HG03097 (cell line): ENCODE measurements at regions not wholly inside any gene's neighbourhood (a gene's known extent, or its start where the extent isn't known, plus 50 kb on each side); places are given as distances from the start of the nearest gene placed in this dataset.

ENCODE experiments used
- ATAC-seq: cut with Tn5 transposase; IDR thresholded peaks from one replicate; pipeline ENCODE4 v1.9.1; 2021; ENCODE audit not compliant: unreplicated experiment, low FRiP score

DNA sequence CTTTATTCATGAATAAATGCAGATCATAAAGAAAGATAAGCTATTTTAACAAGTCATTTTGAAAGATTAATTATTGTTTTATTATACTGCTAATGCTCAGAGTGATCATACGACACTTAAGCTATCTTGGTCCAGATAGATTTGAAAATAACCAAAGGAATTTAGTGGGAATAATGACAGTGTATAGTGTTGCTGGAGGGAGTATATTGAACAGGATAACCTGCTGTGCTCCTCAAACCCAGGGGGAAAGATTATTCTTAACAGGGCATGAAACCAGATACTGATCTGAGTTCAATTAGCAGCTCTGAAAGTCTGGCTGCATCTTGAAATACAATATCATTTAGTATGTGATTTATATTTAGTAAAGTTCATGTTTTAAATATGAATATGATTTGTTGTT lies 216.3 kb upstream of the ITGA4 start:
- ATAC-seq = no peak

DNA sequence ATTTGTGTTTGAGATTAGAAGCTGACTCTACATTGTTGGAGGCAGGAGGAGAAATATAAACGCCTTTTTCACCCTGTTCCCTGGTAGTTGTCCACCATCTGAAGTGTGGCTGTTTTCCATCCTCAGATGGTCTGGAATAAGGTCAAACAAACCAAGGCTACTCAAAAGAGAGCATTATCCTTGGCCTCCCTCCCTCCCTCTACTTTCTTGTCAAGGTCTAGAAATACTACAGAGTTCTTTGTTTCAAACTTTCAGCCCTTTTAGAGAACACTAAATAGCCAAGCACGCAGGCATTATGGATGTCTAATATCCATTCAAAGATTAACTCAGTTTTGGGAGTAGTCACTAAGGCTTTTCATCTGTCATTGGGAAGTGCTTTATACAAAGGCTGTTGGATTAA lies 215.8 kb upstream of the ITGA4 start:
- ATAC-seq = no peak

DNA sequence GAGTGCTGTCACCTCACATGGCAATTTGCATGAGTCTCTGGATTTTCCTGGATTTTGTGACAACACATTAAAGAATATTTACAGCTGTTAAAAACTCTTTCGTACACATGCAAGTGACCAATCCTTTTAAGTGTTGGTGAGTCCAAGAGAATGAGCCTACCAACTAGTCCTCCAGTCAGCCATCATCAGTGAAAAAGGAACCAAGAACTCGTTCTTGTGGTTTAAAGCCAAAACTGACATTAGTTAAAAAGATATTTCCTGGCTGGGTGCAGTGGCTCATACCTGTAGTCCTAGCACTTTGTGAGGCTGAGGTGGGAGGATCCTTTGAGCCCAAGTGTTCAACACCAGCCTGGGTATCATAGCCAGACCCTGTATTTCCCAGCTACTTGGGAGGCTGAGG lies 215.4 kb upstream of the ITGA4 start:
- peak; percentile 84 for ATAC-seq

DNA sequence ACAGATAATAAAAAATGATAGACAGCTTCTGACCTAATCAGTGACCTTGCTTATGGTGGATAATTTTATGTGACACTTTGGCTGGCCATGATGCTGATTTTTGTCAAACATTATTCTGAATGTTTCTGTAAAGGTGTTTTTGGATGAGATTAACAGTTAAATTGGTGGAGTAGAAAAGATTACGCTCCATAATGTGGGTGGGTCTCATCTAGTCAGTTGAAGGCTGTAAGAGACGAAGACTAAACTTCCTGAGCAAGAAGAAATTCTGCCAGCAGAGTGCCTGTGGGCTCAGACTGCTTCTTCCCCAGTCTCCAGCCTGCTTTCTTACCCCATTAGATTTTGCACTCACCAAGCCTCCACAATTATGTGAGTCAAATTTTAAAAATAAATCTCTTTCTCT lies 214.9 kb upstream of the ITGA4 start:
- ATAC-seq = no peak

DNA sequence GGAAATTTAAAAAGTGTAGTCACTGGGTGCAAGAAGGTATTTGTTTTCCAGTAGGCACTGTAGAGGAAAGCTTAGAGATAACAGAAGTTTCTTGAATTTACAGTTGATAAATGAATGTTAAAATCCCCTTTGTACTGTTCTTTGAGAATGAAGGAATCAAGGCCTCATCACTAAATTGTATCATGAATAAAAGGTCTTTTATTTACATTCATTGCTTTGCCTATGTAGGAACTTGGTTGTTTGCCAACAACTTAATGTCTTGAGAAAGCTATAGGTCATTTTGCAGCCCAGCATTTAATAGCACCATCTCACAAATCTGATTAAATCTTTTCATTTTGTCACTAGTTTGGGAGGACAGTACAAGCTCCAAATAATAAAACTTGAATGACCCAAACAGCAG lies 213.9 kb upstream of the ITGA4 start:
- no peak for ATAC-seq

DNA sequence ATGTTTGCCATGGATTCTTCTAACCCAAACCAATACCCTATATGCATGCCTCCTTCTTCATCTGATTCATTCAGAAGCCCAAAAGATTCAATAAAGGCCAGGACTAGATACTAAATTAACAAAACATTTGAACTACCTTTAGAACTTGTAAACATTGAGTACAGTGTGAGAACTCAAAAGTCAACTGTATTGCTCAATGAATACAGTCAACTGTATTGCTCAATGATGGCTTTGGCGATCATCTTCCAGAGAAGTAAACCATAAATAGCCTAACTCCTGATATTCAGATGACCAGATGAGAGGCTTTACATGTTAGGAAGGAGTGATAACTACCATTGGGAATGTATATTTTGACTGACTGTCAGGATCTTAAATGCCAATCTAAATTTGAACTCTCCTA lies 206.5 kb upstream of the ITGA4 start:
- ATAC-seq = no peak

DNA sequence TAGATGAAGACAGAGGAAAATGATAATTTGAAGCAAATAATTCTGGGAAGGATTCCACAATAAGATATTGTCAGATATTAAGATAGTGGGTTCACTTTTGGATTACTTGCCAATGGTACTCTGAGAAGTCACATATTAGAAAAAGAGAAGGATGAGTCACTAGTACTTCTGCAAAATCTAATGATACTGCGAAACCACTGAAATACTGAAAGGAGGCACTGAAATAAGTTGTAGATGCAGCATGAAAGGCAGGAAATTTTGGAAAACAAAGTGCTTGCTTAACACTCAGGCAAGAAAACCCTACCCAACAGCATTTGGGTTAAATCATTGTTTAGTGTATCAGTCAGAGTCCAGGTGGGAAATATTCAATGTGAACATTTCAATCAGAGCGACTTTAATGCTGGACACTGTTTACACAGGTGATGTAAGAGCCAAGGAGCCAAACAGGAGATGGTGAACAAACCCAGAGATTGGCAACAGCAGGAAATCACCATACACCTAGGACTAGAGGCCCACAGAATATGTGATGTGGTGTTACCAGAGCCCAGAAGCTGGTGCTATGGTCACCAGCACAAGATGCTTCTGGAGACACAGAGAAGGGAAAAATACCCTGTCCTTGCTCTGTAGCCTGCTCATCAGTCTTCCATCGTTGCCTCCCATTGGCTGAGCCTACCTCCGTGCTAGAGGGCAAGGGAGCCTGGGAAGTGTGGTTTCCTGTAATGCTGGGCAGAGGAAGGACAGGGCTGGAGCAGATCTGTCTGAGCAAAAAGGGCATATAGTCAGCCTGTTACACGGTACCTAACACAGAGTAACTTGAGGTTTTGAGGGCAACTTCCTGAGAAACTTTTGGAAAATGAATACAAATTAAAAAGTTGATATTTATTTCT lies 204.7 kb upstream of the ITGA4 start:
- ATAC-seq = no peak

DNA sequence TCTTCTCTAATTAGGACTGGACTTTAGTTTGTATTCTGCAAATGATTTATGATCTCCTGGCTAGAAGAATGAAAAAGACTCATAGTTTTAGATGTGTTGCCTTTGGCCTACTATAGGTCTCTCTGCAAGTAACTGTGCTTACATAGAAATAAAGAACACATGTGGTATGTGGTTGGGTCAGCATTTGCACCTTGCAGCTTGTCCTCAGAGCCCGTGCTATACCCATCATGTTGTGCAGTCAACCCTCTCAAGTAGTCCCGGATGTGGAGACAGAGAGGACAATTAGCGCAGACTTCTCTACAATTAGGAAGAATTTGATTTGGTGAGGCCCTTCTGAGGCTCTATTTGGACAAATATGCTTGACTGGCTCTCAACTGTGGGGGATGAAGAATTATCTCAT lies 203.7 kb upstream of the ITGA4 start:
- no peak for ATAC-seq

DNA sequence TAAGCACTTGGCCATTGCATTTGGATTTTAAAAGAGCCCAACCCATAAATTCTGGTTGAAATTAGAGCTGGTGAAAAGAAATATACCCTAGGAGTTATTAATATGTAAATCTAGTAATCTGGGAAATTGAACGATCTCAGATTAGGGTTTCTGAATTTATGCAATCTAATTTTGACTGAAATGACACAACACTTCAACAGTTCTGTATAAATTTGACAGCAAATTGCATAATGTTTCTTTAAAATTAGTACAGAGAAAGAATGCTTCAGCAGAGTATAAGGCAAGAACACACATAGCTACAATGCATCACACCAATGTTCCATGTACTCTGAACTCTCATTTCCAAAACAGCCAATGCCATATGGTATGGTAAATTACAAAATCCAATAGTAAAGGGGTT lies 201.5 kb upstream of the ITGA4 start:
- ATAC-seq = no peak

DNA sequence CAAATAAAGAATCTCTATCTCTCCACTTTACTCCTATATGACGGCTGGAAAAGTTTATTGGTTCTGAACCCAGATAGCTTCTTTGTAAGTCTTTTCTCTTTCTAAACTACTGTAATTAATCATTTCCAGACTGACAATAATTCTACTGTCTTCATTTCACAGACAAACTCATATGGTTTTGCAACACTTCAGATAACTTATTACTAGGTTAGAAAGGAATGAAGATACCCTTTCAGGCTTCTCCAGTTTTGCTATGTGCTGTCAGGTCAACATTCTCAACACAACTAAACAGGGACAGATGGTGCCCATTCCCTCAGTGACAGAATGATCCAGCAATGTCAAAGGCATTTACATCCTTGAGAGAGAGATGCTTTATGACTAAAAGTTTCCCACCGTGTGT lies 198.5 kb upstream of the ITGA4 start:
- ATAC-seq = no peak

DNA sequence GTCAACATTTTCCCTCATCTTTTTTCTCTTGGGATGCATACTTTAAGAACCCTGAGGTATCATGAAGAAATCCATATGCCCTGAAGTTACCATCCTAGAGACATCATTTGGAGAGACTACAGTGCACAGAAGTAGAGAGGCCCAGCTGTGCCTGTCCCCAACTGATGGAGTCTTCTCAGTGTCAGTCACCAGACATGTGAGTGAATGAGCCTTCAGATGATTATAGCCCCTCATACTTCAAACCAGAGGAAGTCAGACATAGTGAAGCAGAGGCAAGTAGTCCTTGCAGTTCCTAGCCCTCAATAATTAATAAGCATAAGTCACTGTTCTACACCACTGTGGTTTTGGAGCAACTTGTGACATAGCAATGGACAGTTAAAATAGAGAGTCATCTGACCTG lies 194.4 kb upstream of the ITGA4 start:
- no peak for ATAC-seq

DNA sequence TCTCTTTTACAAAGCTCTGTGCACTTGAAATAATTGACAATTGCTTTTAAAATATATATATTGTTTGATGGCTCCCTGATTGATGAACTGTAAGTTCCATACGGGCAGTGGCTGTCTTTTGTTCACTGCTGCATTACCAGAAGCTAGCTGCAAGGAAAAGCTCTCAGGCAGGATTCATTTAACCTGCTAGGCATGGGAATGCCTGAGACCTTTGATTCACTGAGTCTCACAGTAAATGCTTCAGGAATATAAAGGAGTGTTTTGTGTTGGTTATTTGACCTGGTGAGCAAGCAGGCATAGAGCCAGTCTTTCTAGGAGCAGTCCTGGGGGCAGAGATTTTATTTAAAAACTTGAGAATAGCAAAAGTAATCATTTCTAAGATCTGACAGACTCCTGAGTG lies 193.2 kb upstream of the ITGA4 start:
- ATAC-seq = no peak

DNA sequence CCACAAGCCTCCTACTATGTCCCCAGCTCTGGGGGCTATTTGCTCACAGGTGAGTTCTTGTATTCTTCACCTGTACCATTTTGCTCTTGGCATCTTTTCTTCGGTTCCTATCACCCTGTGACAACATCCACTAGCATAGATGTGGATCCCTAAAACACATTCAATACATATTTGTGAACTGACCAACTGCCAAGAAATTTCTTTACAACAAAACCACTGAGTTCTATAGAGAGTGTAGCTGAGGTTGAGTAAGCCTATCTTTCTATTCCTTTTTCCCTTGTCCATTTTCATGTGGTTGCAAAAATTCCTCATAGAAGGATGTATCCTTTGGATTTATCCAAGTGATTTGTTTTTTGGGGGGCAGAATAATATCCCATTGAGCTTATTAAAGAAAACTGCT lies 192.7 kb upstream of the ITGA4 start:
- no peak for ATAC-seq

DNA sequence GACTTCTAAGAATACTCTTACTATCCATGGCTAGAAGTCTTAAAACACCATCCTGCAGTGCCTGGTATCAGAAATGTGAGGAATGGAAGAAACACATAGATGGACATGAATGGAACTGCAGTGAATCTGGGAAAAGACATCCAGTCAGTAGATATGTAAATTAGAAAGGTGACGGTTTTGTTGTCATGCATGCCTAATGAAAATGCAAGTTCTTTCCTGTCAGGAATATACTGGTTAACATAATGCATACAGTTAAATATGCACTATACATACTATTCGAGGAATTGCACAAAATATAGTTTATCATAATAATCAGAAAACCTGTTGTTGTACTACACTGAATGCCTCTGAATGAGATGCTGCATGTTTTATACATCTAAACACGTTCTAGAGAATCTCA lies 190.6 kb upstream of the ITGA4 start:
- no peak for ATAC-seq

DNA sequence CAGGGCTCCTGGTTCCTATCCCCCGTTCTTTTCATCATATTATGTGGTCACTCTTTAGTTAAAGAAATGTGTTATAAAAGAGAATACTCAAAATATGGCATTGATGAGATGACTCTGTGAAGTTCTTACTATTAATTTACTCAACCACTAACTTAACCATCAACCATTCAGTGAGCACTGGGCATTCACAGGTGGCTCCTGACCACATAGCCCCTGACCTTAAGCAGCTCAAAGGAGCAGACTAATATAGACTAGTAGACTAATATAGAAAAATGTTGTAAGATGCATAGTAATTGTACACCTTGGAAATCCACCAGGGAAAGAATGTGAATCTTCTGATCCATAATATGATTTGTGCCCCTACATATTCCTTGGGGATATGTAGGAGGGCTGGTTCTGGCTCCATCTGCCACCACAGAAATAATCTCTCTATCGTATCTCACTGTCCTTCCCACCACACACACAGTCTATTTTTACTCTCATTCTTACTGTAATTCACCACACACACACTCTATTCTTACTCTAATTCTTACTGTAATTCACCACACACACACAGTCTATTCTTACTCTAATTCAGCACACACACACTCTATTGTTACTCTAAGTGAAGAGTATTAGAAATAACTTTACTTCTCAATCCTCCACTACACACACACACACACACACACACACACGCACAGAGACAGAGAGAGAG lies 188.9 kb upstream of the ITGA4 start:
- ATAC-seq = no peak

DNA sequence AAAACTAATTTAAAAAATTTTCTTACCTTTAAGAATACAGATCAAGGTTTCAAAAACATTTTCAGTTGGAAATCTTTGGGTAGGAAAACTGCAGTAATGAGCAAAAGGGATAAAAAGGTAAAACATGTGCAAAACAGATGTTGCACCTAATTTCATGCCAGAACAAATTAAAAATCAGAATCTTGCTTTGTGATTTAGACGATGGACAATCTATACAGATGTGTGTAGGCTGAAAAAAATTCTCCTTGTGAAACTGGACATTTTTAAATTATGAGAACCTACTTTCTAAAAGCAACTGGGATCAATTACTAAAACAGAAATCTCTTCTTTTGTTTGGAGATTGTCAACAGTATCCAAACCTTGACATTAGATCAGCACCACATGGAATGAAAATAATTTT lies 183.2 kb upstream of the ITGA4 start:
- no peak for ATAC-seq

DNA sequence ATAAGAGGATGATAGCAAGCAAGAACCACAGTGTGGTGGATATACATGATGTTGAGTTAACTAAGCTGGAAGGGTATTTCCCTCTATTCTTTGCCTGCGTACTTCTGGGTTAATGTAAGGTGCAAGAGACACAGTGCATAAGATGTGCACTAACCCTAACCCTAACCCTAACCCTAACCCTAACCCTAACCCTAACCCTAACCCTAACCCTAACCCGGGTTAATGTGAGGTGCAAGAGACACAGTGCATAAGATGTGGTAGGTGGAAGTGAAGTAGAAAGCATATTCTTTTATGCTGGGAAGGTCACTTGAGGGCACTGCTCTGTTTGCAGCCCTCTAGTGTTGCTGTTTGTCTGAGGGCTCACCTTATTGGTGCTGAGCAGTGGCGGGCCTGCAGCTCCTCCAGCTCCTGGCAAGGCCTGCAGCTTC lies 181.5 kb upstream of the ITGA4 start:
- no peak for ATAC-seq

DNA sequence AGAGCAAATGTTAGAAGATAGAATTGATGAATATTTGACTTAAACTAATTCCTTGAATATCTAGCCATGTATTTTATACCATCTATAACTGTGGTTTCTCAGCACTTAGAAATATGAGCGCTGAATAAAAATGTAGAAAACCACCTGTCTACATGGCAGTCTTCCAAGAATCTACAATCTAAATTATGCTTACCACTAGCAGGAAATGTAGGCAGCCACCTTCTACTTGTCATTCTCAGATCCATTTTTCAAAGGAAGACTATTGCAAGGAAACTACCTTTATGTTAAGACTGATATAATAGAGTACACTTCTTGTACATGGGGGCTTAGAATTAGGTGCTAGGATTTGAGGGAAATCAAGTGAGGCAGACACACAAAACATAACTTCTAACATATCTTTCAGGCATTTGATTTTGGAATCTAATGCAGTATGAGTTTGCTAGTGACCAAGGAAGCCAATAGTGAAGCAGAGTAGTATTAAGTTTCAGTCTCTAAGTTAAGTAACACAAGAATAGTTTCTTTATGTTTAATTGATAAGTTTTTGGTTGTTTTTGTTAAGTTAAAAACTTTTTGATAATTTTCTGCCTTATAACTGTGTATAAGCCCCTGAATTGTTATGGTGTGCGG lies 175.9 kb upstream of the ITGA4 start:
- no peak for ATAC-seq

DNA sequence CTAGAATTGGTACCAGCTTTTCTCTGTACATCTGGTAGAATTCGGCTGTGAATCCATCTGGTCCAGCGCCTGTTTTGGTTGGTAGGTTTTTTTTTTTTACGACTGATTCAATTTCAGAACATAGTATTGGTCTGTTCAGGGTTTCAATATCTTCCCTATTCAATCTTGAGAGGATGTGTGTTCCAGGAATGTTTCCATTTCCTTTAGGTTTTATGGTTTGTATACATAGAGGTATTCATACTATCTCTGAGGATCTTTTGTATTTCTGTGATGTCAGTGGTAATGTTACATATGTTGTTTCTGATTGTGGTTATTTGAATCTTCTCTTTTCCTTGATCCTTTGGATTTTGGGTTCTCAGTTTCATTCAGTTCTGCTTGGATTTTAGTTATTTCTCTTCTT lies 172.1 kb upstream of the ITGA4 start:
- no peak for ATAC-seq

DNA sequence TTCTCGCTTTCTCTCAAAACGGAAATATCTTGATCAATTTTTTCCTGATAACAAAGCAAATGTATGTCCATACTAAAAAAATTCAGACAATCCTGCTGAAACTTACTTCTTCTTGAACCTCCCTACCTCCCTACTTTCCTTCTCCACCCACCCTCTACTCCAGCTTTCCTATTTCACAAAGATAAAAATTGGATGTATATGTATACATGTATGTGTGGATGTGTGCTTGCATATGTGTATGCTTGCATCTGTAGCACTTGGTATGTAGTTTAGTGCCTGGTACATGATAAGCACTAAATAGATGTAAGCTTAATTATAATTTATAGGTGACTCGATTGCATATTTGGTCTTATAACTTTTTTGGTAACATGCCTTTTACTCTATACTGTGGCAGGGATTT lies 167.5 kb upstream of the ITGA4 start:
- ATAC-seq = no peak

DNA sequence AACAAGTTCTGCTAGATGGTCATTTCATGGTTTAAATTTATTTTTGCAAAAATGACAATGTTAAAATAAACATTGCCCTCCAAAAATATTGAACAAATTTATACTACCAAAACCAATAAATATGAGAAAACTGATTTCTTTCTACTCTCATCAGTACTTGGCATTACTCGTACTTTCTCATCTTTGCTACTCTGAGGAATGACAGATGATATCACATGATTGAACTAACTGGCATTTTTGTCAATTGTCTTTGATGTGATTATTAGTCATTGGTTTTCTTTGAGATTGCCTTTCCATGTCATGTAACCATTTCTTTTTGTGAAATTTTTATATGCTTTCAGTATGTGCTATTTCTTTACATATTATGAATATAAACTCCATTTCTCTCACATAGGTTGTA lies 167.0 kb upstream of the ITGA4 start:
- no peak for ATAC-seq

DNA sequence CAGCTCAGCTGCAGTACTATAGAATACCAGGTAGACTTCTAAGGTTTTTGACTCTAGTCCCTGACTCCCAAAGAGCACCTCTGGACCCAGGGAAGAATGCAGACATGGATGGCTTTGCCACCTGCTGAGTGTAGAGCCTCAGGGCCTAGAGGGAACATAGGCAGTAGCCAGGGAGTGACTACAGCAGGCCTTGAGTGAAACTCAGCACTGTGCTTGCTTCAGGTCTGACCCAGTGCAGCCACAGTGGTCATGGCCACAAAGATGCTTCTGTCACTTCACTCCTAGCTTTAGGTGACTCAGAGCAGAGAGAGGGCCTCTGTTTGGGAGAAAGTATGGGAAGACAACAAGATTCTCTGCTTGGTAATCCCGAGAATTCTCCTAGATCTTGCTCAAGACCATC lies 162.2 kb upstream of the ITGA4 start:
- no peak for ATAC-seq
